BE2C (cell line): ENCODE measurements at regions not wholly inside any gene's neighbourhood (a gene's known extent, or its start where the extent isn't known, plus 50 kb on each side); places are given as distances from the start of the nearest gene placed in this dataset.

Source experiments
- DNase-seq: peaks from one replicate; pipeline ENCODE4 v3.0.0-alpha.2; 2020
- H3K27me3 ChIP-seq: fragments of 250-450 bp; sonication (Bioruptor Pico); 2 replicates; pipeline ENCODE4 v1.5.1; 2020; ENCODE audit warnings: mild to moderate bottlenecking
- H3K36me3 ChIP-seq: fragments of 250-450 bp; sonication (Bioruptor Pico); 2 replicates; pipeline ENCODE4 v1.5.1; 2020; ENCODE audit warnings: mild to moderate bottlenecking
- H3K4me1 ChIP-seq: fragments of 250-450 bp; sonication (Bioruptor Pico); 2 replicates; pipeline ENCODE4 v1.5.1; 2020
- H3K4me3 ChIP-seq: 2 replicates; pipeline ENCODE4 v1.5.1; 2011; ENCODE audit warnings: low read depth, low read length
- H3K9me3 ChIP-seq: fragments of 250-450 bp; sonication (Bioruptor Pico); 2 replicates; pipeline ENCODE4 v1.5.1; 2020
- TF ChIP-seq, protein P1 (sequence below): IDR thresholded peaks from 2 replicates; pipeline ENCODE4 v1.5.1; 2012; ENCODE audit warnings: mild to moderate bottlenecking, low read depth, low read length

DNA sequence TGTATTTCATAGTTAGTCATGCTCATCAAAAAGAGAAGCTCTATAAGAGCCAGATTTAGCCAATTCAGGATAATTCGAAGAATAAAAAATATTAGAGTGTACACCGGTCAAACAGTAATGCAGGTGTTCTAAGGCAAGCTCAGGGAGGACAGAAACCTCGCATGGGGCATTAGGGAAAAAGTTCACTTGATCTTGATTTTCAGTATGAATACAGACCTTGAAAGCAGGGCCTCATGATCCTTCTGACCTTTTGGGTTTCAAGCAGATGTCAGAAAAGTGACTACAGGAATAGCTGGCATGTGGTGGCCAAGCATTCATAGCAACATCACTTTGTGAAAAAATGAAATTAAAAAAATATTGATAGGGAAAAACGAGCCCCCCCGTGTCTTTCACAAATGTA lies 394.9 kb downstream of the KIF4B start:
- TF ChIP-seq, protein P1, sequence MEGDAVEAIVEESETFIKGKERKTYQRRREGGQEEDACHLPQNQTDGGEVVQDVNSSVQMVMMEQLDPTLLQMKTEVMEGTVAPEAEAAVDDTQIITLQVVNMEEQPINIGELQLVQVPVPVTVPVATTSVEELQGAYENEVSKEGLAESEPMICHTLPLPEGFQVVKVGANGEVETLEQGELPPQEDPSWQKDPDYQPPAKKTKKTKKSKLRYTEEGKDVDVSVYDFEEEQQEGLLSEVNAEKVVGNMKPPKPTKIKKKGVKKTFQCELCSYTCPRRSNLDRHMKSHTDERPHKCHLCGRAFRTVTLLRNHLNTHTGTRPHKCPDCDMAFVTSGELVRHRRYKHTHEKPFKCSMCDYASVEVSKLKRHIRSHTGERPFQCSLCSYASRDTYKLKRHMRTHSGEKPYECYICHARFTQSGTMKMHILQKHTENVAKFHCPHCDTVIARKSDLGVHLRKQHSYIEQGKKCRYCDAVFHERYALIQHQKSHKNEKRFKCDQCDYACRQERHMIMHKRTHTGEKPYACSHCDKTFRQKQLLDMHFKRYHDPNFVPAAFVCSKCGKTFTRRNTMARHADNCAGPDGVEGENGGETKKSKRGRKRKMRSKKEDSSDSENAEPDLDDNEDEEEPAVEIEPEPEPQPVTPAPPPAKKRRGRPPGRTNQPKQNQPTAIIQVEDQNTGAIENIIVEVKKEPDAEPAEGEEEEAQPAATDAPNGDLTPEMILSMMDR = no peak
- H3K36me3 ChIP-seq = no peaks in the 10 kb centered on the region
- no peaks in the 10 kb centered on the region for H3K9me3 ChIP-seq

GRCh38 chr5:155416765-155417164 lies 403.2 kb downstream of the KIF4B start:
- no peak for DNase-seq
- Histone ChIP-seq H3K4me3 (no peak overlapping the region), H3K9me3 (no peaks in the 10 kb centered on the region), H3K27me3 (no peaks in the 10 kb centered on the region), H3K36me3 (no peaks in the 10 kb centered on the region), H3K4me1 (no peaks in the 10 kb centered on the region)
- TF ChIP-seq, protein P1 = no peak

More for the DNA sequence above, 394.9 kb downstream of the KIF4B start:
- no peaks in the 10 kb centered on the region for H3K27me3 ChIP-seq
- H3K4me1 ChIP-seq = no peaks in the 10 kb centered on the region
- no peak for DNase-seq
- no peak overlapping the region for H3K4me3 ChIP-seq

DNA sequence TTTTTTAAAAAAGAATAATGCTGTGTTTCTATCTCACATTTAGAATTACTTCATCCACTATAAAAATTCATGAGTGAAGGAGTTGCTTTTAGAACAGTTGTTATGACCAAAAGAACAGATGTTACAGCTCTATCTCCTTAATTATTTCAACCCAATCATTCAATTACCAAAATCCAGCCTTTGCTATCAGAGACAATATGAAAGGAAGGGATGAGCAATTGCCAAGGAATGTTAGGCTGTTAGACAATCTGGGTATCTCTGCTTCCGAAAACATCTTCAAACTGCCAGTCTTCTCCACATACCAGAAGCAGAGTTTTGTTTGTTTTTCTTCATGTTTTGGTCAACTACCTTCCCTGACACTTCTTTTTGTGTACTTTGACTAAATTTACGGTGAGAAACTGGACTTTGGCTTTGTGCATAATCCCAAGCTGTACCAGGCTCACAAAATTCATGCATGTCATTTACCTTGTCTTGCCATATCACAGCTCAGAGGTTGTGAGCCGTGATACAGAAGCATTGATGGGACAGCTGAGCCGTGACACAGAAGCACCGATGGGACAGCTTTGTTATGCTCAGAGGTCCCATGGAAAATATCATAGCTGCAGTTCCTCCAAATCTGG lies 405.5 kb downstream of the KIF4B start:
- DNase-seq = no peak
- TF ChIP-seq, protein P1 = no peak
- no peaks in the 10 kb centered on the region for H3K9me3 ChIP-seq

GRCh38 chr5:155430192-155430591 lies 416.6 kb downstream of the KIF4B start:
- Histone ChIP-seq H3K36me3 (no peaks in the 10 kb centered on the region), H3K9me3 (no peaks in the 10 kb centered on the region), H3K4me1 (no peaks in the 10 kb centered on the region), H3K4me3 (no peak overlapping the region), H3K27me3 (no peaks in the 10 kb centered on the region)
- DNase-seq = no peak
- TF ChIP-seq, protein P1 = no peak

More for the DNA sequence above, 405.5 kb downstream of the KIF4B start:
- Histone ChIP-seq H3K36me3 (no peaks in the 10 kb centered on the region), H3K27me3 (no peaks in the 10 kb centered on the region), H3K4me3 (no peak overlapping the region), H3K4me1 (no peaks in the 10 kb centered on the region)

DNA sequence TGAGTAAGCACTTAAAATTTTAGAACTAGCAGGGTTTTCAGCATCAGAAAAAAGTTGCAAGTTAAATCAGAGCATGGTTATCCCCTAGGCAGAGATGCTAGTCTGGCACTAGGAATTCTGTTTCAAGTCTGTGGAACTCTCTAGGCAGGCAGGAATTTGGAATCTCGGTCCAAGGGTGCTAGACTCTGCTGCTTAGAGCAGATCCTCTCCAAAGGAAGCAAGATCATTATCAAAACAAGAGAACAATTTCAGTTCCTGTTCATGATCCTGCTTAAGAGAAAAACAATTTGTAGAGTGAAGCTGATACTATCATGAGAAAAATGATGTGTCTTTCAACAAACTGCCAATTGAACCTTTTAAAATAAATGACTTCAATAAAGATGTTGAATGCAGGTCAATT lies 420.7 kb downstream of the KIF4B start:
- Histone ChIP-seq H3K9me3 (peaks cover 3% of the 10 kb centered on the region), H3K27me3 (no peaks in the 10 kb centered on the region), H3K4me3 (no peak overlapping the region), H3K36me3 (no peaks in the 10 kb centered on the region), H3K4me1 (no peaks in the 10 kb centered on the region)
- no peak for DNase-seq
- TF ChIP-seq, protein P1 = no peak

GRCh38 chr5:155434681-155435080 lies 421.1 kb downstream of the KIF4B start:
- TF ChIP-seq, protein P1 = no peak
- DNase-seq = no peak
- no peaks in the 10 kb centered on the region for H3K36me3 ChIP-seq

More at GRCh38 chr5:155434681-155435080, 421.1 kb downstream of the KIF4B start:
- Histone ChIP-seq H3K9me3 (peaks cover 3% of the 10 kb centered on the region), H3K27me3 (no peaks in the 10 kb centered on the region), H3K4me3 (no peak overlapping the region), H3K4me1 (no peaks in the 10 kb centered on the region)
